ENCODE measurements at regions not wholly inside any gene's neighbourhood (a gene's known extent, or its start where the extent isn't known, plus 50 kb on each side); places are given as distances from the start of the nearest gene placed in this dataset.

DNA sequence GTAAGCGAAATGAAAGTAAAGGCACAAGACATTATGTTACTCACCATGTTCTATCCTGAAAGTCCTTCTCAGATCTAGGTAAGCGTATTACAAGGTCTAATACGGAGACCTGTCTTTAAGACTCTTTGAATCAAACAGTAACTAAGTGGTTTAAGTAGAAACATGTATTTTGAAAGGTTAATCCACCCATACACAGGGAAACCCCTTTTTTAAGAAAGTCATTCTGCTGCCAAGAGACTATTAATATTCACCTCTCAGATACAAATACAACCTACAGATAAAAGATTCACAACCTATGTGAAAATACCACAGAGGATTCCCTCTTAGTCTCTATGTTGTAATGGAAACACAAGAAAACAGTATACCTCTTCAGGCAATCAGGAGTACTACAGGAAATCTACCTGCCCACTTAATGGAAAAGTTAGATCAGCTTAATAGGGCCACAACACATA is 63.2 kb upstream of the TNIP3 start:
- Mint-ChIP-seq H3K27me3 (ENCODE audit: low read depth) (no peaks in the 10 kb centered on the region), H3K4me1 (no peaks in the 10 kb centered on the region), H3K36me3 (ENCODE audit: low read depth) (no peaks in the 10 kb centered on the region), H3K9me3 (no peaks in the 10 kb centered on the region), H3K27ac (ENCODE audit: unreplicated experiment) (no peak overlapping the region), H3K4me3 (no peak overlapping the region)
- no peak for DNase-seq (ENCODE audit: low read depth, low spot score)
- TF ChIP-seq, protein P1, sequence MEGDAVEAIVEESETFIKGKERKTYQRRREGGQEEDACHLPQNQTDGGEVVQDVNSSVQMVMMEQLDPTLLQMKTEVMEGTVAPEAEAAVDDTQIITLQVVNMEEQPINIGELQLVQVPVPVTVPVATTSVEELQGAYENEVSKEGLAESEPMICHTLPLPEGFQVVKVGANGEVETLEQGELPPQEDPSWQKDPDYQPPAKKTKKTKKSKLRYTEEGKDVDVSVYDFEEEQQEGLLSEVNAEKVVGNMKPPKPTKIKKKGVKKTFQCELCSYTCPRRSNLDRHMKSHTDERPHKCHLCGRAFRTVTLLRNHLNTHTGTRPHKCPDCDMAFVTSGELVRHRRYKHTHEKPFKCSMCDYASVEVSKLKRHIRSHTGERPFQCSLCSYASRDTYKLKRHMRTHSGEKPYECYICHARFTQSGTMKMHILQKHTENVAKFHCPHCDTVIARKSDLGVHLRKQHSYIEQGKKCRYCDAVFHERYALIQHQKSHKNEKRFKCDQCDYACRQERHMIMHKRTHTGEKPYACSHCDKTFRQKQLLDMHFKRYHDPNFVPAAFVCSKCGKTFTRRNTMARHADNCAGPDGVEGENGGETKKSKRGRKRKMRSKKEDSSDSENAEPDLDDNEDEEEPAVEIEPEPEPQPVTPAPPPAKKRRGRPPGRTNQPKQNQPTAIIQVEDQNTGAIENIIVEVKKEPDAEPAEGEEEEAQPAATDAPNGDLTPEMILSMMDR (conservative IDR thresholded peaks at IDR 0.05) = no peak

DNA sequence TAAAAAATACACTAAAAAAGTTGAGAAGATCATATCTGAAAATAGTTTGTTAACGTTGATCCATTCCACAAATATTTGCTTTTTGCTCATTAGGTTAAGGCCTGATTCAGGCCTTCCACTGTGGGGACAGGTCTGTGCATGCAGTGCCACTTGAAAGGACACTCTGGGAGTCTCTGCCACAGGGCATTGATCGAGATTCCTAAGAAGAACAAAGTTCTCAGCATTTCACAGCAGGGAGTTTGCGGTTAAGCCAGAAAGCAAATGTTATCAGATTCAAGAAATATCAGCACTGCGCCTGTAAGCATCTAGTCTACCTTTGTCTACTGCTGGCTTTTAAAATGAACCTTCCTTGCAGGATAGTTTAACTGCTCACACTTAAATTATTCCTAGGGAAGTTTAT is 62.2 kb upstream of the TNIP3 start:
- H3K4me1 Mint-ChIP-seq = no peaks in the 10 kb centered on the region
- H3K36me3 Mint-ChIP-seq (ENCODE audit: low read depth) = no peaks in the 10 kb centered on the region
- H3K9me3 Mint-ChIP-seq = no peaks in the 10 kb centered on the region
- H3K27me3 Mint-ChIP-seq (ENCODE audit: low read depth) = no peaks in the 10 kb centered on the region
- no peak overlapping the region for H3K27ac Mint-ChIP-seq (ENCODE audit: unreplicated experiment)
- no peak for DNase-seq (ENCODE audit: low read depth, low spot score)
- TF ChIP-seq, protein P1 (conservative IDR thresholded peaks at IDR 0.05) = no peak
- H3K4me3 Mint-ChIP-seq = no peak overlapping the region

DNA sequence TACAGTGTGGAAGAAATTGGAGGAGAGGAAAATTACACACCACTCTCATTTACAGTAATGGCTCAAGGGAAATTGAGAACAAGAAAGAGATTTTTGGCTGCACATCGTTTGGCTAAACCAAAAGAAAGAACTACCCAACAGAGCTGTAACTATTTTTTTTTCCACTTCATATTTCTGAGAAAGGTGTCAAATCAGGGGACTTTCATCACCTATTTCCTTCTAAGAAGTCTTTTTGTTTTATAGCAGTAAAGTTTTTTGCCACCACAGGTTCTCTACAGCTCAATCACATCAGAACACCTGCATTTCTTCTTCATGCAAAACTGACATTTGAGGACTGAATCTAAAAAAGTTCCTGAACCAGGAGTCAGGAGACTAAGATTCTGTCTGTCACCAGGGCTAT is 57.5 kb upstream of the TNIP3 start:
- Mint-ChIP-seq H3K27ac (ENCODE audit: unreplicated experiment) (no peak overlapping the region), H3K36me3 (ENCODE audit: low read depth) (no peaks in the 10 kb centered on the region), H3K4me1 (no peaks in the 10 kb centered on the region), H3K27me3 (ENCODE audit: low read depth) (no peaks in the 10 kb centered on the region), H3K4me3 (no peak overlapping the region), H3K9me3 (no peaks in the 10 kb centered on the region)
- TF ChIP-seq, protein P1 (conservative IDR thresholded peaks at IDR 0.05) = no peak
- no peak for DNase-seq (ENCODE audit: low read depth, low spot score)

DNA sequence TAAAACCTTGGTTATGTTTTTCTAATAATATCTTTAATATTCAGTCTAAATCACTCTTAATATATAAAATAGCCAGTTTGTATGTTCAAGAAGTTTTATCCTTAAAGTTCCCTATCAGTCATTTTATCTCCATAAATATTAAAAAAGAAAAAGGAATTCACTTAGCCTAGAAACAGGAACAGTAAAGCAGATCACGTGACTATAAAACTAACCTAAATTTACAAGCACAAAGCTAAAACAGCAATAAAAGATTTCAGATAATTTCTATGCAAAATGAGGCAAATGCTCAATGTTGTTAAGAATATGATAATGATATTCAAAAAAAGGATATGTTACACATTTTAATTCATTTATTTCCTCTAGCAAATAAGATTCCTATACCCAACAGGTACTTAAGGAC is 57.1 kb upstream of the TNIP3 start:
- Mint-ChIP-seq H3K9me3 (no peaks in the 10 kb centered on the region), H3K27ac (ENCODE audit: unreplicated experiment) (no peak overlapping the region), H3K36me3 (ENCODE audit: low read depth) (no peaks in the 10 kb centered on the region), H3K4me3 (no peak overlapping the region), H3K4me1 (no peaks in the 10 kb centered on the region), H3K27me3 (ENCODE audit: low read depth) (no peaks in the 10 kb centered on the region)
- TF ChIP-seq, protein P1 (conservative IDR thresholded peaks at IDR 0.05) = no peak
- no peak for DNase-seq (ENCODE audit: low read depth, low spot score)

DNA sequence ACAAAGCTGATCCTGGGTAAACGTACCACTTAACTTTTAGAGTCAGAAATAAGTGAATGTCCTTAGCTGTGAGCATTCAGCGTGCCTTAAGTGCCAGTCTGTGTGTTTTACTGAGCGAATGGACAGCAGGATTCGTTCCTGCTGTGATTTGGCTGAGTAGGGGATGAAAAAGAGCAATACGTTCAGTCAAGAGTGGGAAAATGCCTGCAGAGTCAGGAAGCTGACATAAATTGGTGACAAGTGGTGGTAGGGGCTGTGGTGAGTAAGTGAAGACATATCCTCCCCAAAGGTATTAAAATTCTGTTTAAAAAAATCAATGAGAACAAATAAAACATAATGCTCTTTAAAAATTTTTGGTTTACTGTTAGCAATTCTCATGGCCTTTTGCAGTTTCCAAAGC is 56.6 kb upstream of the TNIP3 start:
- H3K9me3 Mint-ChIP-seq = no peaks in the 10 kb centered on the region
- no peak overlapping the region for H3K27ac Mint-ChIP-seq (ENCODE audit: unreplicated experiment)
- no peak overlapping the region for H3K4me3 Mint-ChIP-seq
- no peaks in the 10 kb centered on the region for H3K27me3 Mint-ChIP-seq (ENCODE audit: low read depth)
- no peaks in the 10 kb centered on the region for H3K36me3 Mint-ChIP-seq (ENCODE audit: low read depth)
- TF ChIP-seq, protein P1 (conservative IDR thresholded peaks at IDR 0.05) = no peak
- no peaks in the 10 kb centered on the region for H3K4me1 Mint-ChIP-seq
- DNase-seq (ENCODE audit: low read depth, low spot score) = no peak

DNA sequence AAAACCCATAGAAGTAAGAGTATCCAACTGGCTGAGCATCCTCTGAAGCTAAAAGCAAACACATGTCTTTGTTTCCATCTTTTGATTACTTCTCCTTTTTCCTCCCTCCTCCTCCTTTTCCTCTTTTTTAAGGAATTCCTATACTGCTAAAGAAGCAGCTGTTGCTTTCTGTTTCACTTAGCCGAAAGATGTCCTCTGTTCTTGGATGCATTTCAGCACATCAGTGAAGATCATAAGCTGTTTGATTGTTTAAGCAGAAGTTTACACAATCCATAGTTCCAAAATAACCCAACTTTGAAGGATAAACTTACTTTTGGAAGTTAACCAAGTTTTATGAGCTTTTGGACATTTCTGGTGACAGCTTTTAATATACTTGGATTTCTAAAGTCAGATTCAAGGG is 55.1 kb upstream of the TNIP3 start:
- H3K27ac Mint-ChIP-seq (ENCODE audit: unreplicated experiment) = no peak overlapping the region
- TF ChIP-seq, protein P1 (conservative IDR thresholded peaks at IDR 0.05) = no peak
- no peak overlapping the region for H3K4me3 Mint-ChIP-seq
- H3K27me3 Mint-ChIP-seq (ENCODE audit: low read depth) = no peaks in the 10 kb centered on the region
- no peaks in the 10 kb centered on the region for H3K4me1 Mint-ChIP-seq
- no peaks in the 10 kb centered on the region for H3K9me3 Mint-ChIP-seq
- H3K36me3 Mint-ChIP-seq (ENCODE audit: low read depth) = no peaks in the 10 kb centered on the region
- no peak for DNase-seq (ENCODE audit: low read depth, low spot score)
